Tibial nerve (tissue), 4 donors: ENCODE measurements at regions not wholly inside any gene's neighbourhood (a gene's known extent, or its start where the extent isn't known, plus 50 kb on each side); places are given as distances from the start of the nearest gene placed in this dataset.

Experiments used
- EP300 ChIP-seq, 2 donors: sonication (generic); formaldehyde crosslinking; IDR thresholded peaks; one replicate each; pipeline ENCODE4 v1.6.1; 2017; ENCODE audit warnings: antibody characterized with exemption in 2 of 2, mild to moderate bottlenecking in 1 of 2
- POLR2A ChIP-seq, 2 donors: fragments of 450-650 bp; IDR thresholded peaks; one replicate each; pipeline ENCODE4 v1.6.1; 2017; ENCODE audit warnings: antibody characterized with exemption in 2 of 2, mild to moderate bottlenecking in 2 of 2, moderate library complexity in 2 of 2
- TF ChIP-seq, protein P1 (sequence below), 5 experiments: fragments of 200-600 bp in 3 of 5; fragments of 450-650 bp in 2 of 5; sonication (generic) in 3 of 5; IDR thresholded peaks; one replicate each; pipeline ENCODE4 v1.5.1; 2016 to 2019; ENCODE audit warnings: antibody characterized with exemption in 5 of 5, mild to moderate bottlenecking in 3 of 5, moderate library complexity in 2 of 5

GRCh38 chrX:139204571-139204897, 326.0 kb upstream of the F9 start:
- TF ChIP-seq, protein P1, sequence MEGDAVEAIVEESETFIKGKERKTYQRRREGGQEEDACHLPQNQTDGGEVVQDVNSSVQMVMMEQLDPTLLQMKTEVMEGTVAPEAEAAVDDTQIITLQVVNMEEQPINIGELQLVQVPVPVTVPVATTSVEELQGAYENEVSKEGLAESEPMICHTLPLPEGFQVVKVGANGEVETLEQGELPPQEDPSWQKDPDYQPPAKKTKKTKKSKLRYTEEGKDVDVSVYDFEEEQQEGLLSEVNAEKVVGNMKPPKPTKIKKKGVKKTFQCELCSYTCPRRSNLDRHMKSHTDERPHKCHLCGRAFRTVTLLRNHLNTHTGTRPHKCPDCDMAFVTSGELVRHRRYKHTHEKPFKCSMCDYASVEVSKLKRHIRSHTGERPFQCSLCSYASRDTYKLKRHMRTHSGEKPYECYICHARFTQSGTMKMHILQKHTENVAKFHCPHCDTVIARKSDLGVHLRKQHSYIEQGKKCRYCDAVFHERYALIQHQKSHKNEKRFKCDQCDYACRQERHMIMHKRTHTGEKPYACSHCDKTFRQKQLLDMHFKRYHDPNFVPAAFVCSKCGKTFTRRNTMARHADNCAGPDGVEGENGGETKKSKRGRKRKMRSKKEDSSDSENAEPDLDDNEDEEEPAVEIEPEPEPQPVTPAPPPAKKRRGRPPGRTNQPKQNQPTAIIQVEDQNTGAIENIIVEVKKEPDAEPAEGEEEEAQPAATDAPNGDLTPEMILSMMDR (IDR thresholded peaks at IDR 0.05), result no peak
- TF ChIP-seq POLR2A (IDR thresholded peaks at IDR 0.05) (no peak), EP300 (IDR thresholded peaks at IDR 0.05) (no peak)
